ENCODE measurements at regions not wholly inside any gene's neighbourhood (a gene's known extent, or its start where the extent isn't known, plus 50 kb on each side); places are given as distances from the start of the nearest gene placed in this dataset.

- no peak overlapping the region for H3K9ac ChIP-seq (ENCODE audit: low read length)
- no CpG with 5 or more reads among the region's 2 CpGs for WGBS (ENCODE audit: insufficient coverage)
Measured at GRCh38 chr2:145154731-145155130, 634.8 kb upstream of the ZEB2 start.

GRCh38 chr2:145146691-145147090 is 626.8 kb upstream of the ZEB2 start:
- Histone ChIP-seq H3K9ac (ENCODE audit: low read length) (no peak overlapping the region), H3K4me3 (ENCODE audit: control extremely low read depth in 1 of 5, extremely low read depth in 1 of 5, insufficient read depth in 1 of 5, low read depth in 2 of 5, low read length in 4 of 5) (no peak overlapping the region), H3K9me3 (ENCODE audit: control extremely low read depth in 1 of 3, control insufficient read depth in 2 of 3, insufficient read depth in 1 of 3, low read length in 2 of 3) (peaks cover 0 to 3% (median 0%) of the 10 kb centered on the region in 3 donors), H3K4me1 (ENCODE audit: control insufficient read depth in 2 of 2, insufficient read depth in 2 of 2, low read length in 2 of 2) (no peaks in the 10 kb centered on the region), H4K20me1 (ENCODE audit: control insufficient read depth, insufficient read depth, low read length, poor library complexity, severe bottlenecking) (no peaks in the 10 kb centered on the region), H3K27me3 (replicated peaks in 1 of 4; ENCODE audit: control extremely low read depth in 1 of 4, control insufficient read depth in 3 of 4, insufficient read depth in 4 of 4, low read length in 3 of 4) (no peaks in the 10 kb centered on the region), H3K4me2 (replicated peaks; ENCODE audit: low read depth, low read length, poor library complexity, severe bottlenecking) (no peak overlapping the region), H3K27ac (ENCODE audit: low read length in 2 of 2) (no peak overlapping the region), H3K79me2 (ENCODE audit: control insufficient read depth, insufficient read depth, low read length) (no peaks in the 10 kb centered on the region), H3K36me3 (replicated peaks in 1 of 2; ENCODE audit: control extremely low read depth in 1 of 2, control insufficient read depth in 1 of 2, extremely low read depth in 1 of 2, insufficient read depth in 2 of 2, low read length in 1 of 2) (no peaks in the 10 kb centered on the region), H2AFZ (ENCODE audit: insufficient read depth, low read depth, low read length, poor library complexity, severe bottlenecking) (no peak overlapping the region)
- no peaks in the 10 kb centered on the region for H3K4me1 Mint-ChIP-seq
- intact Hi-C loops (cut with micrococcal nuclease), result no loop called here
- TF ChIP-seq EZH2 (IDR thresholded peaks at IDR 0.05; ENCODE audit: borderline replicate concordance, insufficient read depth, low read depth, low read length, poor library complexity, severe bottlenecking), result no peak
- no peak for TF ChIP-seq CTCF (IDR thresholded peaks at IDR 0.05)
- no peak overlapping the region for H3K27ac Mint-ChIP-seq
- POLR2A ChIA-PET, result no interaction called here
- H3K9me3 Mint-ChIP-seq (ENCODE audit: insufficient read depth), result peaks cover 3% of the 10 kb centered on the region
- H3K4me3 Mint-ChIP-seq, result no peak overlapping the region
- CTCF ChIA-PET, result no interaction called here
- DNase-seq, result no peak
- no peak for ATAC-seq (ENCODE audit: low read depth)
- H3K27me3 Mint-ChIP-seq, result no peaks in the 10 kb centered on the region

More at GRCh38 chr2:145154731-145155130, 634.8 kb upstream of the ZEB2 start:
- Histone ChIP-seq H3K4me1 (ENCODE audit: control insufficient read depth in 2 of 2, insufficient read depth in 2 of 2, low read length in 2 of 2) (peaks cover 1 to 2% of the 10 kb centered on the region in 2 donors), H3K27ac (ENCODE audit: low read length in 2 of 2) (no peak overlapping the region), H3K27me3 (replicated peaks in 1 of 4; ENCODE audit: control extremely low read depth in 1 of 4, control insufficient read depth in 3 of 4, insufficient read depth in 4 of 4, low read length in 3 of 4) (no peaks in the 10 kb centered on the region), H3K4me3 (ENCODE audit: control extremely low read depth in 1 of 5, extremely low read depth in 1 of 5, insufficient read depth in 1 of 5, low read depth in 2 of 5, low read length in 4 of 5) (no peak overlapping the region), H3K79me2 (ENCODE audit: control insufficient read depth, insufficient read depth, low read length) (no peaks in the 10 kb centered on the region), H3K4me2 (replicated peaks; ENCODE audit: low read depth, low read length, poor library complexity, severe bottlenecking) (no peak overlapping the region), H2AFZ (ENCODE audit: insufficient read depth, low read depth, low read length, poor library complexity, severe bottlenecking) (no peak overlapping the region), H3K36me3 (replicated peaks in 1 of 2; ENCODE audit: control extremely low read depth in 1 of 2, control insufficient read depth in 1 of 2, extremely low read depth in 1 of 2, insufficient read depth in 2 of 2, low read length in 1 of 2) (no peaks in the 10 kb centered on the region), H4K20me1 (ENCODE audit: control insufficient read depth, insufficient read depth, low read length, poor library complexity, severe bottlenecking) (no peaks in the 10 kb centered on the region), H3K9me3 (ENCODE audit: control extremely low read depth in 1 of 3, control insufficient read depth in 2 of 3, insufficient read depth in 1 of 3, low read length in 2 of 3) (peaks cover 0 to 2% (median 2%) of the 10 kb centered on the region in 3 donors)
- intact Hi-C loops (cut with micrococcal nuclease), result no loop called here
- POLR2A ChIA-PET, result no interaction called here
- no peak for DNase-seq
- Mint-ChIP-seq H3K9me3 (ENCODE audit: insufficient read depth) (peaks cover 7% of the 10 kb centered on the region), H3K4me3 (no peak overlapping the region), H3K4me1 (peaks cover 2% of the 10 kb centered on the region), H3K27me3 (no peaks in the 10 kb centered on the region), H3K27ac (no peak overlapping the region)
- CTCF ChIA-PET, result no interaction called here
- TF ChIP-seq CTCF (IDR thresholded peaks at IDR 0.05) (no peak), EZH2 (IDR thresholded peaks at IDR 0.05; ENCODE audit: borderline replicate concordance, insufficient read depth, low read depth, low read length, poor library complexity, severe bottlenecking) (no peak)
- ATAC-seq (ENCODE audit: low read depth), result no peak
